D721Med (cell line): ENCODE measurements at regions not wholly inside any gene's neighbourhood (a gene's known extent, or its start where the extent isn't known, plus 50 kb on each side); places are given as distances from the start of the nearest gene placed in this dataset.

Source experiments
- DNase-seq: peaks from one replicate; pipeline ENCODE4 v3.0.0; 2011; ENCODE audit warnings: low spot score; ENCODE audit not compliant: insufficient read length
- FAIRE-seq: peaks from 2 replicates; lab custom pipeline; 2011; peaks lifted over from hg19 to GRCh38; lab: Jason Lieb, UNC
- CTCF ChIP-seq: IDR thresholded peaks from 2 replicates; pipeline ENCODE4 v1.5.1; 2012; ENCODE audit warnings: mild to moderate bottlenecking, control low read depth; ENCODE audit not compliant: insufficient read depth; ENCODE audit errors: missing control alignments

- no peak for DNase-seq
These were observed 95.9 kb upstream of the FREM2 start for GRCh38 chr13:38590796-38591507.

GRCh38 chr13:38602266-38602665 lies 84.6 kb upstream of the FREM2 start:
- no peak for TF ChIP-seq CTCF
- FAIRE-seq (no peak), DNase-seq (no peak)

More at GRCh38 chr13:38590796-38591507, 95.9 kb upstream of the FREM2 start:
- no peak for TF ChIP-seq CTCF
- no peak for FAIRE-seq

- FAIRE-seq (no peak), DNase-seq (no peak)
- TF ChIP-seq CTCF: no peak
These were observed 80.0 kb upstream of the FREM2 start for GRCh38 chr13:38606699-38607535.

GRCh38 chr13:38617936-38618335 lies 68.9 kb upstream of the FREM2 start:
- DNase-seq: no peak
- TF ChIP-seq CTCF: no peak
- no peak for FAIRE-seq

- DNase-seq (no peak), FAIRE-seq (no peak)
- TF ChIP-seq CTCF: no peak
These were observed 68.5 kb upstream of the FREM2 start for GRCh38 chr13:38618336-38618735.

- DNase-seq: no peak
- TF ChIP-seq CTCF: no peak
- FAIRE-seq: no peak
These were observed 68.0 kb upstream of the FREM2 start for GRCh38 chr13:38618881-38619280.
